ENCODE measurements at regions not wholly inside any gene's neighbourhood (a gene's known extent, or its start where the extent isn't known, plus 50 kb on each side); places are given as distances from the start of the nearest gene placed in this dataset.

DNA sequence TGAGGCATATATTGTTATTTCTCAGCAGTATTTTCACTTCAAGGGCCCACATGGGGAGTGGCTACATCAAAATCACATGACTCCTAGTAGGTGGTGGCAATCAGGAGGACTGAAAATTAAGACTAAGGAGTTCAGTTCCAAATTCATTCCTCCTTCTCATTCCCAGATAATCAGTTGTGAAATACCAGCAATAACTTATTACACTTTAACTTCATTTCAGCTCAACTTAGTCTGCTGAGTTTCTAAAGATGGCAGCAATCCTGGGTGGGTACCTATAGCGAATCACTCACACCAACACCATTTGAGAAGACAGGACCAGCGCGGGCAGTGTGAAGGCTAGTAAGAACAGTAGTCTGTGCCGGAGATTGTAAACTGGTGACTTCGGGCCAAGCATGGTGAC, 63.9 kb upstream of the SLC10A2 start:
- H3K4me1 Mint-ChIP-seq: no peaks in the 10 kb centered on the region
- H3K27me3 Mint-ChIP-seq: no peaks in the 10 kb centered on the region
- H3K27ac Mint-ChIP-seq: no peak overlapping the region
- H3K36me3 Mint-ChIP-seq (ENCODE audit: low read depth): no peaks in the 10 kb centered on the region
- ATAC-seq (no peak), DNase-seq (no peak)
- H3K9me3 Mint-ChIP-seq: no peaks in the 10 kb centered on the region
- H3K4me3 Mint-ChIP-seq: no peak overlapping the region
